GM19455 (cell line): ENCODE measurements at regions not wholly inside any gene's neighbourhood (a gene's known extent, or its start where the extent isn't known, plus 50 kb on each side); places are given as distances from the start of the nearest gene placed in this dataset.

Experiments
- ATAC-seq: cut with Tn5 transposase; IDR thresholded peaks from one replicate; pipeline ENCODE4 v1.9.1; 2021; ENCODE audit not compliant: unreplicated experiment

DNA sequence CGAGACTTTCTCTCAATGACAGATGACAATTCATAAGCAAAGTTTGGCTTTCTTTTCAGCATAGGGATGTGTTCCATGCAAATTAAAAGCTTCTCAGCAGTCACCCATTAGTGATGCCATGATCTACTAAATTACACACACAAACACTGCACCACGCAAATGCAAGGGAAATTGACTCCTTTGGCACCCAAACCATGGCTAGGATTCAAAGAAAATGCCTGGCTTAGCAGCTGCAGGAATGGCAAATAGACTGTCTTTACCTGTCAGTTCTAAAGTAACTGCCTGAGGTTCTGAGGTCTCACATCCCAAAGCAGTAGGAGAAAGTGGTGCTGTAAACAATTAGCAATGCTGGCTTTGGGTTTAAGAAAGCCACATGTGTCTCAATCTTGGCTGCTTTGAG, 108.6 kb upstream of the ATP10B start:
- ATAC-seq: no peak

DNA sequence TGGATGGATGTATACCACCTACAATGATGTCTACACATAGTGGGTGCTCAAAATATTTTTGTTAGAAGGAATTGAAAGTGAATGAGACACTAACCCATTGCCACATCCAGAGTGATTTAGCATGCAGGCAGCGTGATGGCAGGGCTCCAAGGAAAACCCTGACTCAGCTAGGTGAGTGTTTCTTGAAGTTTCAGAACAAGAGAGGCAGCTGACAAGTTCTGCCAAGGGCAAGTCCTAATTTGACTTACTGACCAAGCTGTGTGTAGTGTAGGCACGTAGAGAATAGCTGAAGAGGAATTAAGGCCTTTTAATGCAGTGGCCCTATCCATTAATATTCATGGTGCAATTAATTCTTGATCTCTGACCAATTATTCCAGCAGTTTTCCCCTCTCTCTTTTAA, 107.8 kb upstream of the ATP10B start:
- no peak for ATAC-seq

DNA sequence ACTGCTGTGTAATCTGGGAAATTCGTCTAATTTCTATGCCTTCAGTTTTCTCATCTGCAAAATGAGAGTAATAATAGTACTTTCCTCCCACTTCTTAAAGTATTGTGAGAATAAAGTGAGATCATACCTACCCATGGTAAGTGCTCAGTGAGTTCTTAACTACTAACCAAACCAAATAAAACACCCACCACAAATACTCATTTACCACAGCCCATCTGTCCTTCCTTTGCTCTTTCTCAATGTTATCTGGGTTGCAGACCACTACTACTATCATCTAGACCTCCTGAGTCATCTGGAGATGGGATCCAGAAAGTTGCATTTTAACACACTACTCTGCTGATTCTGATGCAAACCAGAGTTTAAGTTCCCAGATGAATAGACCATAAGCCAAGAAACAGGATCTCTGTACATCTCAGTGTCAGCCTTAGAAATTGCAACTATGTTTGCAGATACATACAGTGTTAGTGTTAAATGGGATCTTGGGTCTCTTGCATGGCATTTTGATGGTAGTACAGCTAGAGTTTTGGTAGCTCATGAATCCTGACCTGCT, 105.4 kb upstream of the ATP10B start:
- no peak for ATAC-seq

DNA sequence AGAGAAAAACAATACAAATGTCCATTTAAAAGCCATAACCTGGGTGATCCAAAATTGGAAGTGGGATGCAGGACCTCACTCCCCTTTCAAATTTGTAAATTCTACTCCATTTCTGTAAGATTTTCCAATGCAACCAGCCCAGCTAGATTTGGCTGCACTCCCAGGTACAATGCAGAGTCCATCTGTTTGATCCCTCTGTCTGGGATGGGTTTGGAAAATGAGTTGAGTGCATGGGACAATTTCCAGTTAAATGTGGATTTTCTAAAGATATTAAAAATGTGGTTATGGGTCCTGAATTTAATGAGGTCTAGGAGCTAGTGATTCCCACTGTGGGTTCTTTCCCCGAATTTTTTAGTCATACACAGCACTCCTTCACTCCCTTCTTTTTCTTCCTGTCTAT, 104.0 kb upstream of the ATP10B start:
- ATAC-seq: no peak

DNA sequence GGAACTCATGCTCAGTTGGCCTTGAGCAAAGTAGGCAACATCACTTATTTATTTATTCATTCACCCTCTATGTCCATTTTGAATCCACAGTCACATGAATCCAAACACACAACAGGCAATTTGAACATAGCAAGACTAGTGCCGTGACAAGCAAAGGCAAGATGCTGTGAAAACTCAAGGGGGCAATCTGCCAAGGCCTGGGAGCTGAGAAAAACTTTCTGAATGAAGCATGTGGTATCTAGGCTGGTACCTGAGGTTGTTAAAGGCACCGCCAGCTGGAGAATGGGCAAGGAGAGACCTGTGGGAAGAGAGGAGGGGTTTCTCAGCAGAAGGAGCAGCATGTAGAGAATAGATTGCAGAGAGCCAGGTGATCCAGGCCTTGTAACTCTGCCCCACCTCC, 98.3 kb upstream of the ATP10B start:
- ATAC-seq: no peak

DNA sequence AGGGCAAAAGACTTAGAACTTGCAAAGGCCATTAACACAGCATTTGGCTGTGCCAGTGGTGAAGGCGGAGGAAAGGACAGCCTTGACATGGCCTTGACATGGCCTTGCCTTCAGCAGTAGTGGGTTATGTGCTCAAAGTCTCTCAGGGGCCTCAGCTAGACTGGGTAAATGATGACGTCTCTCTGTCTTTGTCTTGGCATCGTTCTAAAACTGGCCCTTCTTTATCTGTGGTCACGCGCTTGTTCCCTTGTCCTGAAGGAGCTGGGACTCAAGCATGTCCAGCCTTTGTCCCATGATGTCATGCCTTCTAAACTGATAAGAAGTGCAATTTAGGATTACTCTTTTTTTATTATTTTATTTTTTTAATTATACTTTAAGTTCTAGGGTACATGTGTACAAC, 88.7 kb upstream of the ATP10B start:
- no peak for ATAC-seq

DNA sequence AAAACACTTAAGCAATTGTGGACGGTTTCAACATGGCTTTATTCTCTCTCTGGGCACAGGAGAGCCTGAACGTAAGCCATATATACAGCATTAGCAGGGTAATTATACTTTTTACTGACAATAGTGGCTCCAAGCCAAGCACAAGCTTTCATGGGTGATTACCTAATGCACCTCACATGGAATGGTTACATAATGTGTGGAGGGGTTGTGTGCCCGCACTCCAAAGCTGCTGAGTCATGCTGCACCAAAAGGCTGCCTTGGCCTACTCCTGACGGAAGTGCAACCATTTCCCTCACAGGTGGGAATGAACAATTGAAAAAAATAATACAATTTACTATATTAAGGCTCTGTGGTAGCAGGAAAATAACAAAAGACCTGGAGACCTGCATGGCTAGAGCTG, 86.5 kb upstream of the ATP10B start:
- no peak for ATAC-seq

DNA sequence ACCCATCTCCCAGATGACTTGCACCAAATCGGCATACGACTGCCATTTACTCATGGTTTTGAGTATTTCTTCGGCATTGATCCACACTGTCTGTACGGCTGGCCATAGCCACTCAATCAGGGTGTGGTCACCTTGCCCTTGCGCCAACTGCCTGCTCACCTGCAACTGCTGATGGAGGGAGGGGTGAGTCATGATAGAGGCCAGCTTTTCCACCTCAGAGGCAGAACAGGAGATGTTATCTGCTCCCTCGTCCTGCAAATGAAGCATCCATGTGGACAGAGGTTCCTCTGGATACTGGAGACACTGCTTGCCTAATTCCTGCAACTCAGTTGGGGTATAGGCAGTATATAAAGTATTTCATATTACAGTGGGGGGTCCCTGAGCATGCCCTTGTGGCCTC, 85.6 kb upstream of the ATP10B start:
- no peak for ATAC-seq

DNA sequence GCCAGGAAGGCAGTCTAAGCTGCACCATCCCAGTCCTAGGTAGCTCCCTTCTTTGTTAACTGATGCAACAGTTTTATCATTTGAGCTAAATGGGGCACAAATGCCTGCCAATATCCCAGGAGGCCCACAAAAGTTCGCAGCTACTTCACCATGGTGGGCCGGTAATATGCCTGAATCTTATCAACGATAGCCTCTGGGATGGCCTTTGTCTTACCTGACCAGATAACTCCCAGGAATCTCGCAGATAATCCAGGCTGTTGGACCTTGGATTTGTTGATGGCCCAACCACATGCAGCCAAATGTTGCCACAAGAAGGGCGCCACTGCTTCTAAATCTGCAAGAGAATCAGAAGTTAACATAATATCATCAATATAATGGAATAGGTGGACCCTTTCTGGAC, 83.8 kb upstream of the ATP10B start:
- no peak for ATAC-seq

DNA sequence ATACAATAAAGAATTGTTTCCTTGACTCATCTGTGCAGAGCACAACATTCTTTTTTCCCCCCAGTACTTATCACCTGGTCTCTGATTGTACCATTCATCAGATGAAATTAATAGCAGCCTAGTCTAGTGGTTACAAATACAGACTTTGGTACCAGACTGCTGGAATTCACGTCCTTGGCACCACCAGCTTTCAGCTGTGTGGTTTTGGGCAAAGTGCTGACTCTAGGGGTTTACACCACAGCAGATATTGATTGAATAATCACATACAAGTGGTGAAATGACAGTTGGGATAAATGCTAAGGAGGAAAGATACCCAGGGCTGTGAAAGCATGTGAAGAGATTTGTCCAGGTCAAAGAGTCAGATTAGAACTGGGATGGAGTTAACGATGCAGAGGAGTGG, 79.3 kb upstream of the ATP10B start:
- no peak for ATAC-seq

DNA sequence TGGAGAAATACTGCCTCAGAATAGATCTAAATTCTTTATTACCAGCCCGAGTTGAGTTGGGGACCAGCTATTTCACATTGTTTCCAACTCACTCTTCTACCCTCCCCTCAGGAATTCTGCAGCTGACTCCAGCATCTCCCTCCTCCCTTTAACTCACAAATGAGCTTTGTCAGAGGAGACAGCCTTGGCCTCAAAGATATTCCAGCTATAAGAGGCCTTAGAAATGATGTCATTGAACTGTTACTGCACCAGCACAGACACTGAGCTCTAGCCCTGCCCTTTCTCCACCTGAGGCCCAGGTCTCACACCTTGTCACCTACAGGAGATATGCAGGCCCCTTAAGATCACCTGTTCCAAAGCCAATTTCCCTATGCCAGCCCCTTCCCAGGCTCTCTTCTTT, 78.4 kb upstream of the ATP10B start:
- ATAC-seq: no peak

DNA sequence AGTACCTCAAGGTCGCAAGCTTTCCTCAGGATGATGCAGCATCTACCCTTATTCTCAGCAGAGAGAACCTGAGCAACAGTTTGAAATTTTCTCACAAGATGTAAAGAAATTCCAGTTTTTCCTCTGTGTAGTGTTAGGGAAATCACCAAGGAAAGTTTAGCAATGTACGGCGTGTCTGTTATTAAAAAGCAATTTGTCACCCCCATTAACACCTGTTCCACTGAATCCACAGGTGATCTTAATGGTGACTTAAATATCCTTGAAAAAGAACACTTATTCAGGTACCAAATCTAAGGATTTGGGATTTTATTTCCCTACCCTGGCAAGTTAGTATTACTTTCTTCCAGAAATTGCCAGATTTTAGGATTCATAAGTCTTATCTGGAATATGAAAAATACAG, 77.9 kb upstream of the ATP10B start:
- ATAC-seq: no peak

DNA sequence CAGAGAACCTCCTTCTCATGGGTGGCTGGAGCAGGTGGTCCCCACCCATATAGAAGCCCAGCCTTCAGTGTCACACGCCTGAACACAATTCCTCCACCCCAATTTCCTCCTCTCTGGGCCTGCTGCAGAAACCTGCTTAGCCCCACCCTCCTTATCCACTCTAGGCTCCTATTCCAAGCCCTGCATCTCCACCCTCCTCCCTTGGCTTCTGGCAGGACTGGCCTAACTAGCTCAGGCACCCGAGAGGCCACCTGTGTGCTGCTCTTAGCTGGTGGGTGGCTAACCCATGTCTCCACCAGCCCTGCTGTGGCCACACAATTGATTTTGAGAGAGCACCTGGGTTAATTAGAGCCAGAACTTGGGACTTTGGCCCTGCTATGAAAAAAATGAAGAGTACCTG, 77.3 kb upstream of the ATP10B start:
- no peak for ATAC-seq

DNA sequence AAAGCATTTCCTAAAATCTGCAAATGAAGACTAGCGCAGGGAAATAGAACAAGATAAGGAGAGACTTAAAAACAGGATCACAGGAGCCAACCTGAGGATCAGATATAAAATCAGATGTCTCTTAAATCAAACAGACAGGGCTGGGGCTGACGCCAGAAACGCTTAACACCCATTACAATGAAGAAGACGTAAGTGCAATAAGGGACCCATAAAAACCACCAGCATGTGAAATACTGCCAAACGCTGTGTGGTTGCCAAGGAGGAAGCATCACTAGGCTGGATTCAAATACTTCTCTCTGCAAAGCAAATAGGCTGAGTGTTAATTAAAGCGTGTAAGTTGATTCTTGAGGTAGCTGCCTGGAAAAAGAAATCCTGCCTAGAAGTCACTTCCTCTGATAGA, 74.4 kb upstream of the ATP10B start:
- no peak for ATAC-seq

DNA sequence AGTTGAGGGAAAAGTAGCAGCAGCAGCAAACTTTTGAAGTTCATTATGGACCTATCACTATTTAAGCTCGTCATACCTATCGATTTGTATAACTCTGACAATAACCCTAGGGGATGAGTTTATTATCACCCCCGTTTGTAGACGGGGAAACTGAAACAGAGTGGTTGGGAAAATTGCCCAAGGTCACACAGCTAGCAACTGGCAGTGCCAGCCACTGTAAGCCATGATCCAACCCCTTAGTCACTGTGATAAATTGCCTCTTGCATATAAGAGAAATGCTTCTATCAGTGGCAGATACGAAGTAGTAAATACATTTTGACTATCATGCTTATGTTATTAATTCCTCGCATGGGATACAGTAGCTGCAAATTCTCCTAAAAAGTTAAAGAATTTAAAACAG, 73.3 kb upstream of the ATP10B start:
- no peak for ATAC-seq

DNA sequence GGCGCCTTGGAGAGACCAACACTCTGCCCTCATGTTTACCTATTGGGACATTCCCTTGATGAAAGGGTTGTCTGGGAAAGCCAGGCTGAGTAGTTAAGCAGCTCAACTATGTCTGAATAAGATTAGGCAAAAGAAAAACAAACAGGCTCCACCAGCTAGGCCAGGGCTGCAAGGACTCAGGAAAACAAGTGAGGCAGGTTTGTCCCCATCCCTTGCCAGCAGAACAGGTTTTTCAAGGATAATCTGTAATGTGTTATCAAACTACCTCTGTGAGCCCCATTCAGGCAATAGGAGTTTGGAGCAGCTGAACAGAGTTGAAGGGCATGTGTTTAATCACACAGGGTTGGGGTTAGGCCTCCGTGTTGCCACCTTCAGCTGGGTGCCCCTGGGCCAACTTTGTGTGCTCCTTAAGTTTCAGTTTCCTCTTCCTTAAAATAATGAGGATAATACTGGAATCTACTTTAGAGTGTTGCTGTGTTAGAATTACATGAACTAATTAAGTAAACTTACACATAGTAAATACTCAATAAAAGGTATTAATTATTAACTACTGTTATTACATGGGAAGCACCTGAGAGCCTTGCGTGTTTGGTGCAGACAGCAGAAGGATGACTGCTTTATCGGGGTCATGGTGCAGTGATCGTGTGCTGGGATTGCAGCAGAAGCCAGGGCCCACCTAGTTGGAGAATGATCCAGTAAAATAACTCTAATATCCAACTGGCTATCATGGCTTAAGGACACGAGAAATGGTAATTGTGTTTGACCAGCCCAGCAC, 72.1 kb upstream of the ATP10B start:
- ATAC-seq: no peak

DNA sequence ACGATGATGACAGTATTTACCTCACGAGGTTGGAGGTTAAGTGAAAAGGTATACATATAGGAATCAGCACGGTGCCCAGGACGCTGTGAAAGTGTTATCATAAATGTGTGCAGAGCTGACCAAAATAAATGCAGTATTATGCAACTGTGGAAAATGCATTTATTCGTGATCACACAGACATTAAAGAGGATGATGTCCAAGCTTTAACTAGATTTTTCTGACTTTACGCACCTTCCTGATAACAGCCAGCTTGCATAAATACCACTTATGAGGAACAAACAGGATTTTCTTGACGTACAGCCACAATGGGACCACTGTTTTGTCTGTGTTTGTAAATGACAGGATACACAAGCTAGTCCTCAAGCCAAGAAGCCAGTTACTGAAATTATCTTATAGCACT, 71.4 kb upstream of the ATP10B start:
- no peak for ATAC-seq

DNA sequence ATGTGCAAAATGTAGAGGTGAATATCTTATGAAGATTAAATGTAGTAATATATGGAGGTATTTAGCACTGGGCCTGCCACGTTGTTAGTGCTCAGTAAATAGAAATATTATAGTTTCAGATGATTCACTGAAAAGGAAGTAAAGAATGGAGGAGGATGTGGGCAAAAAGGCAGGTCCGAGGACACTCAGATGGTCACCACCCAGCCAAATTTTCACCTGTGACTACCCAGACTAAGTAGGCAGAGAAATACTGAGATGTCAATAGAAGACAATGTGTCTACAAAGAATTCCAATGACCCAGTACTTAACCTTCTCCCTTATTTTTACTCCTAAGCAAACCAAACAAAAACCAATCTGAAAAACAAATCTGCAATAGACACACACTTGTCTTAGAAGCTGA, 70.3 kb upstream of the ATP10B start:
- no peak for ATAC-seq

DNA sequence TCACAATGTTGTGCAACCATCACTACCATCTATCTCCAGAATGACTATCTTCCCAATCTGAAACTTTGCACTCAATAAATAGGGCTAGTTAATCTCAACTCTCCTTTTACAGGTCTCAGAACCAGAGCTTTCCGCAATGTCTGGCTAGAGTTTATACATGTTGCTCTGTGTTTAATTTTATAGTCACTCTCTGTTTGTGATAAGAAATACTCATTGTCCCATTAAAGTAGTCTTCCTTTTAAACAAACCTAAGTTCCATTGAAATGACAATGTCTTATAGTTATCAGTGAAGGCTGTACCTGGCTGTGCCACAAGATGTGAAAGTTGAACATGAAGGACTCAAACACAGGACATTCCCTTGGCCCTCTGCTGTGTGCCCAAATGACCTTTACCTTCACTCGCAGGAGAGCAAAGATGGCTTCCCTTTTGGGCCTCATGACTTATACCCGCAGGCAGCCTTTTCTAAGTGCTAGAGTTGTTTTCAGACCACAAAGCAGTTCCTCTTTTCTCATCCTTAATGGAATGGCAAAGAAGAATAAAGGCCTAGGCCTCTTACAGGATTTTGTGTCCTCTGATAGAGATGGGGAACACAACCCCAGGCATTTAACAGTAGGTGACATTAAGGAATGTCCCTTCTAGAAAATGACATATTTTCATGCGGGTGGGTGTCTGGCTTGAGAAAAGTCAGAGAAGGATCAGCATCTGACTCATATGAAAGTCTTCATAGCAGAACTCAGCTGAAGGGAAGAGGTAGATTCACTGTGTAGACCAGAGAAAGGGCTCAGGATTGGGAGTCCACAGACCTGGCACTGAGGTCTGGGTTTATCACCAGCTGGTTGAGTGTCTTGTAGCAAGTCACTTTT, 69.6 kb upstream of the ATP10B start:
- ATAC-seq: no peak

DNA sequence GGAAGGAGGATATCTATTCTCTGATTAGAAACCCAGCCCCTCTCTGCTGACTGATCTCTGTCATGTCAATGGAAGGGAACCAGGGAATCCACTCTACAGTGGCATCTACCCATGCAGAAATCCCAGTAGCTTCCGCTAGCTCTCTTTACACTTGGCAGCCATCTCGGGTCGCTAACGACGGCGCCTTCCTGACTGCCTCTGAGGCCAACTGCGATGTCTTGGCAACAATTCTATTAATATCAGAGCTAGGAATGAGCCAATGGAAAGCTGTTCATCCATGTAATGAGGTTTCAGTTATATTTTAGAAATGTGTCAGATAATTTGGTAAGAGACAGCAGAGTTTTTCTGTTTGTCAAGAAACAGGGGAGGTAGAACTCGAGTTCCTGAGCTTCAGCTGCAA, 67.6 kb upstream of the ATP10B start:
- ATAC-seq: no peak

DNA sequence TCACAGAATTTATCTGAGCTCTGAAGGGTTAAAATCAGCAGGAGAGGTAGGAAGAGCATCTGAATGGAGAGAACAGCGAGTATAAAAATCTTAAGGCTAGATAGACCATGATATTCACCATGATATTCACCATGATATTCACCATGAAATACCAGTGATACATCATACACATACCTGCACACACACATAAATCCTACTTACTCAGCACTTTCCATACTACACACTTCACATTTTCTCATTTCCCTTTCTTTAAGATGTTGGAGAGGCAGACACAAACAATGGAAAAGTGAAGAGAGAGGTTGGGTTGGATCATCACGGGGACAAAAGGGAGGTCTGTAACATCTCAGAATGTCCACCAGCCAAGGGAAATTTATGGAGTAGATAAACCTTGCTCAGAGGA, 66.4 kb upstream of the ATP10B start:
- ATAC-seq: no peak

DNA sequence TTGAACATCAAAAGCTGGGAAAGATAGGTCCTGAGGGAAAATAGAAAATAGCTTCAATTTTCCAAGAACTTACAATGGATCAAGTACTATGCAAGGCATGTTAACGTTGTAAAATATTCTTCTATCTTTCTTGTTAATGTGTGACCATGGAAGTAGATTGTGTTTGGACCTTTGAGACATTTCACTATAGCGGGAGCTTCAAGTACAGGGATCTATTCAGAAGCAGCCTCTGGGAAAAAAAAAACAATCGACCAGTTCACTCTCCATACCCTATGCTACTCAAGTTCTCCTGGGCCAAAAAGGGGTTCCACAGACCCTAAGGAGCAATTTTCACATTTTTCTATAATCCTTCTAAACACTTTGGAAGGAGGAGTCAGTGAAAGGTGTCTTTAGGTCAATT, 54.1 kb upstream of the ATP10B start:
- ATAC-seq: no peak
